Fibroblast of mammary gland (primary cell): ENCODE measurements at regions not wholly inside any gene's neighbourhood (a gene's known extent, or its start where the extent isn't known, plus 50 kb on each side); places are given as distances from the start of the nearest gene placed in this dataset.

Experiments
- DNase-seq: peaks from one replicate; pipeline ENCODE4 v3.0.0-alpha.2; 2010; ENCODE audit warnings: low read depth
- H3K4me3 ChIP-seq: 2 replicates; pipeline ENCODE4 v1.5.1; 2011; ENCODE audit warnings: low read depth, mild to moderate bottlenecking, low read length, moderate library complexity; ENCODE audit not compliant: control insufficient read depth
- CTCF ChIP-seq: conservative IDR thresholded peaks from 2 replicates; pipeline ENCODE4 v1.5.1; 2011; ENCODE audit warnings: low read depth, low read length, inconsistent platforms; ENCODE audit not compliant: control insufficient read depth, insufficient read depth

GRCh38 chr7:106418094-106418493 lies 133.3 kb upstream of the NAMPT start:
- H3K4me3 ChIP-seq: no peak overlapping the region
- no peak for TF ChIP-seq CTCF
- peak; percentile 79 for DNase-seq

- peak; percentile 45 for DNase-seq
- H3K4me3 ChIP-seq: no peak overlapping the region
- no peak for TF ChIP-seq CTCF
These were observed 132.6 kb upstream of the NAMPT start for GRCh38 chr7:106417273-106417902.

GRCh38 chr7:106416430-106416829 lies 131.6 kb upstream of the NAMPT start:
- DNase-seq: no peak
- H3K4me3 ChIP-seq: no peak overlapping the region
- TF ChIP-seq CTCF: no peak

GRCh38 chr7:106415433-106415832 lies 130.7 kb upstream of the NAMPT start:
- H3K4me3 ChIP-seq: no peak overlapping the region
- DNase-seq: no peak
- no peak for TF ChIP-seq CTCF

- no peak overlapping the region for H3K4me3 ChIP-seq
- TF ChIP-seq CTCF: no peak
- DNase-seq: no peak
These were observed 128.7 kb upstream of the NAMPT start for GRCh38 chr7:106413446-106413845.

GRCh38 chr7:106405697-106406141 lies 120.9 kb upstream of the NAMPT start:
- no peak for DNase-seq
- no peak for TF ChIP-seq CTCF
- no peak overlapping the region for H3K4me3 ChIP-seq

GRCh38 chr7:106402898-106403297 lies 118.1 kb upstream of the NAMPT start:
- H3K4me3 ChIP-seq: no peak overlapping the region
- no peak for TF ChIP-seq CTCF
- no peak for DNase-seq
